ENCODE measurements at regions not wholly inside any gene's neighbourhood (a gene's known extent, or its start where the extent isn't known, plus 50 kb on each side); places are given as distances from the start of the nearest gene placed in this dataset.

GRCh38 chr3:54020436-54020835, 101.9 kb upstream of the CACNA2D3 start:
- Histone ChIP-seq H3K4me3 (ENCODE audit: low read depth, low read length) (no peak overlapping the region), H3K36me3 (ENCODE audit: control insufficient read depth, insufficient read depth, low read length) (no peaks in the 10 kb centered on the region), H3K27me3 (replicated peaks; ENCODE audit: control insufficient read depth, insufficient read depth, low read length) (no peaks in the 10 kb centered on the region), H3K9me3 (0 out of 2 replicates have a peak, but pooled peaks cover 4% of the 10 kb centered on the region), H3K4me1 (no peaks in the 10 kb centered on the region)
- no peaks in the 10 kb centered on the region for H3K9me3 Mint-ChIP-seq (ENCODE audit: unreplicated experiment)
- intact Hi-C loops (cut with micrococcal nuclease; ENCODE audit: unreplicated experiment), result no loop called here
- peaks cover 4% of the 10 kb centered on the region for H3K27me3 Mint-ChIP-seq (ENCODE audit: insufficient read depth, unreplicated experiment)
- no TSS peak for BruUV-seq (replicated peaks)
- ChIA-PET CTCF (no interaction called here), POLR2A (no interaction called here)
- no peak overlapping the region for H3K27ac Mint-ChIP-seq (ENCODE audit: unreplicated experiment)
- no peak for TF ChIP-seq CTCF (IDR thresholded peaks at IDR 0.05; ENCODE audit: insufficient read depth in 1 of 2, low read depth in 1 of 2, low read length in 1 of 2, severe bottlenecking in 1 of 2, unreplicated experiment in 1 of 2)
- no peak overlapping the region for H3K4me3 Mint-ChIP-seq (ENCODE audit: unreplicated experiment)
- no peaks in the 10 kb centered on the region for H3K4me1 Mint-ChIP-seq (ENCODE audit: low read depth, unreplicated experiment)
- no peak for DNase-seq
- no peaks in the 10 kb centered on the region for H3K36me3 Mint-ChIP-seq (ENCODE audit: insufficient read depth, unreplicated experiment)

- Mint-ChIP-seq H3K36me3 (ENCODE audit: insufficient read depth, unreplicated experiment) (no peaks in the 10 kb centered on the region), H3K9me3 (ENCODE audit: unreplicated experiment) (no peaks in the 10 kb centered on the region), H3K27me3 (ENCODE audit: insufficient read depth, unreplicated experiment) (no peaks in the 10 kb centered on the region), H3K4me3 (ENCODE audit: unreplicated experiment) (no peak overlapping the region), H3K4me1 (ENCODE audit: low read depth, unreplicated experiment) (no peaks in the 10 kb centered on the region), H3K27ac (ENCODE audit: unreplicated experiment) (no peak overlapping the region)
- Histone ChIP-seq H3K9me3 (0 out of 2 replicates have a peak, but pooled peaks cover 2% of the 10 kb centered on the region), H3K4me3 (ENCODE audit: low read depth, low read length) (no peak overlapping the region), H3K4me1 (no peaks in the 10 kb centered on the region), H3K27me3 (replicated peaks; ENCODE audit: control insufficient read depth, insufficient read depth, low read length) (no peaks in the 10 kb centered on the region), H3K36me3 (ENCODE audit: control insufficient read depth, insufficient read depth, low read length) (no peaks in the 10 kb centered on the region)
- intact Hi-C loops (cut with micrococcal nuclease; ENCODE audit: unreplicated experiment), result no loop called here
- ChIA-PET CTCF (interaction anchor here (0.6 kb wide), 1 partner anchor 27 kb away, joined by 3 read pairs; no protein-coding TSS in a partner anchor), POLR2A (no interaction called here)
- no TSS peak for BruUV-seq (replicated peaks)
- no peak for DNase-seq
- TF ChIP-seq CTCF (IDR thresholded peaks at IDR 0.05; ENCODE audit: insufficient read depth in 1 of 2, low read depth in 1 of 2, low read length in 1 of 2, severe bottlenecking in 1 of 2, unreplicated experiment in 1 of 2), result no peak
These were observed 108.3 kb upstream of the CACNA2D3 start for GRCh38 chr3:54014067-54014466.

- Histone ChIP-seq H3K9me3 (no peaks in the 10 kb centered on the region), H3K4me3 (ENCODE audit: low read depth, low read length) (no peak overlapping the region), H3K4me1 (no peaks in the 10 kb centered on the region), H3K27me3 (replicated peaks; ENCODE audit: control insufficient read depth, insufficient read depth, low read length) (no peaks in the 10 kb centered on the region), H3K36me3 (ENCODE audit: control insufficient read depth, insufficient read depth, low read length) (no peaks in the 10 kb centered on the region)
- BruUV-seq (replicated peaks), result no TSS peak
- no peak overlapping the region for H3K4me3 Mint-ChIP-seq (ENCODE audit: unreplicated experiment)
- no peaks in the 10 kb centered on the region for H3K9me3 Mint-ChIP-seq (ENCODE audit: unreplicated experiment)
- no peak overlapping the region for H3K27ac Mint-ChIP-seq (ENCODE audit: unreplicated experiment)
- no peak for DNase-seq
- ChIA-PET CTCF (no interaction called here), POLR2A (no interaction called here)
- no peaks in the 10 kb centered on the region for H3K36me3 Mint-ChIP-seq (ENCODE audit: insufficient read depth, unreplicated experiment)
- no peaks in the 10 kb centered on the region for H3K27me3 Mint-ChIP-seq (ENCODE audit: insufficient read depth, unreplicated experiment)
- no peak for TF ChIP-seq CTCF (IDR thresholded peaks at IDR 0.05; ENCODE audit: insufficient read depth in 1 of 2, low read depth in 1 of 2, low read length in 1 of 2, severe bottlenecking in 1 of 2, unreplicated experiment in 1 of 2)
- intact Hi-C loops (cut with micrococcal nuclease; ENCODE audit: unreplicated experiment), result no loop called here
- H3K4me1 Mint-ChIP-seq (ENCODE audit: low read depth, unreplicated experiment), result no peaks in the 10 kb centered on the region
These were observed 113.6 kb upstream of the CACNA2D3 start for GRCh38 chr3:54008744-54009143.

Data from Caco-2 (cell line).